ENCODE measurements at regions not wholly inside any gene's neighbourhood (a gene's known extent, or its start where the extent isn't known, plus 50 kb on each side); places are given as distances from the start of the nearest gene placed in this dataset.
A peak's percentile ranks its signal among the peaks of the same experiment; 100 is the strongest.

GRCh38 chr1:194164755-194165154 lies 978.3 kb upstream of the B3GALT2 start:
- H3K79me2 ChIP-seq (ENCODE audit: low read length) = no peaks in the 10 kb centered on the region
- no peaks in the 10 kb centered on the region for H3K36me3 ChIP-seq (ENCODE audit: insufficient read depth, low read length)
- H3K9me2 ChIP-seq (replicated peaks; ENCODE audit: insufficient read depth, low read length) = no peaks in the 10 kb centered on the region
- no peak overlapping the region for H3K4me2 ChIP-seq (ENCODE audit: low read depth, low read length, poor library complexity, severe bottlenecking)
- no peak overlapping the region for H3K27ac ChIP-seq (ENCODE audit: low read length)
- H3K9me3 ChIP-seq (ENCODE audit: low read length) = no peaks in the 10 kb centered on the region
- H3K27me3 ChIP-seq (ENCODE audit: low read length) = no peaks in the 10 kb centered on the region
- no peak for DNase-seq
- no peaks in the 10 kb centered on the region for H3K4me1 ChIP-seq (ENCODE audit: low read length)
- no peak overlapping the region for H2AFZ ChIP-seq (ENCODE audit: low read length)
- no peaks in the 10 kb centered on the region for H4K20me1 ChIP-seq (ENCODE audit: insufficient read depth, low read depth, low read length)
- no peak overlapping the region for H3K9ac ChIP-seq (ENCODE audit: low read length)
- no peak overlapping the region for H3K4me3 ChIP-seq (ENCODE audit: low read length)

- DNase-seq = no peak
- Histone ChIP-seq H3K9ac (ENCODE audit: low read length) (no peak overlapping the region), H4K20me1 (ENCODE audit: insufficient read depth, low read depth, low read length) (no peaks in the 10 kb centered on the region), H3K9me2 (replicated peaks; ENCODE audit: insufficient read depth, low read length) (no peaks in the 10 kb centered on the region), H3K79me2 (ENCODE audit: low read length) (no peaks in the 10 kb centered on the region), H3K27me3 (ENCODE audit: low read length) (no peaks in the 10 kb centered on the region), H3K4me3 (ENCODE audit: low read length) (no peak overlapping the region), H3K27ac (ENCODE audit: low read length) (no peak overlapping the region), H2AFZ (ENCODE audit: low read length) (no peak overlapping the region), H3K9me3 (ENCODE audit: low read length) (no peaks in the 10 kb centered on the region), H3K4me1 (ENCODE audit: low read length) (no peaks in the 10 kb centered on the region), H3K4me2 (ENCODE audit: low read depth, low read length, poor library complexity, severe bottlenecking) (no peak overlapping the region), H3K36me3 (ENCODE audit: insufficient read depth, low read length) (no peaks in the 10 kb centered on the region)
Observed at GRCh38 chr1:194161591-194161990, 975.2 kb upstream of the B3GALT2 start.

- H3K9me2 ChIP-seq (replicated peaks; ENCODE audit: insufficient read depth, low read length) = no peaks in the 10 kb centered on the region
- no peak overlapping the region for H3K9ac ChIP-seq (ENCODE audit: low read length)
- no peak overlapping the region for H3K4me3 ChIP-seq (ENCODE audit: low read length)
- no peaks in the 10 kb centered on the region for H3K9me3 ChIP-seq (ENCODE audit: low read length)
- no peaks in the 10 kb centered on the region for H3K4me1 ChIP-seq (ENCODE audit: low read length)
- no peak overlapping the region for H2AFZ ChIP-seq (ENCODE audit: low read length)
- no peak overlapping the region for H3K27ac ChIP-seq (ENCODE audit: low read length)
- H3K27me3 ChIP-seq (ENCODE audit: low read length) = no peaks in the 10 kb centered on the region
- H3K4me2 ChIP-seq (ENCODE audit: low read depth, low read length, poor library complexity, severe bottlenecking) = no peak overlapping the region
- no peak for DNase-seq
- no peaks in the 10 kb centered on the region for H4K20me1 ChIP-seq (ENCODE audit: insufficient read depth, low read depth, low read length)
- no peaks in the 10 kb centered on the region for H3K79me2 ChIP-seq (ENCODE audit: low read length)
- no peaks in the 10 kb centered on the region for H3K36me3 ChIP-seq (ENCODE audit: insufficient read depth, low read length)
Observed at GRCh38 chr1:194159941-194160340, 973.5 kb upstream of the B3GALT2 start.

GRCh38 chr1:194155962-194156361 lies 969.5 kb upstream of the B3GALT2 start:
- no peaks in the 10 kb centered on the region for H3K36me3 ChIP-seq (ENCODE audit: insufficient read depth, low read length)
- no peak overlapping the region for H3K9ac ChIP-seq (ENCODE audit: low read length)
- no peak overlapping the region for H3K4me3 ChIP-seq (ENCODE audit: low read length)
- H3K27me3 ChIP-seq (ENCODE audit: low read length) = no peaks in the 10 kb centered on the region
- H3K27ac ChIP-seq (ENCODE audit: low read length) = no peak overlapping the region
- H3K4me2 ChIP-seq (ENCODE audit: low read depth, low read length, poor library complexity, severe bottlenecking) = no peak overlapping the region
- no peaks in the 10 kb centered on the region for H4K20me1 ChIP-seq (ENCODE audit: insufficient read depth, low read depth, low read length)
- H3K9me3 ChIP-seq (ENCODE audit: low read length) = no peaks in the 10 kb centered on the region
- no peaks in the 10 kb centered on the region for H3K9me2 ChIP-seq (replicated peaks; ENCODE audit: insufficient read depth, low read length)
- H3K79me2 ChIP-seq (ENCODE audit: low read length) = no peaks in the 10 kb centered on the region
- no peak for DNase-seq
- H3K4me1 ChIP-seq (ENCODE audit: low read length) = peaks cover 1% of the 10 kb centered on the region; the same call in 1 of the 2 replicates
- no peak overlapping the region for H2AFZ ChIP-seq (ENCODE audit: low read length)

- no peaks in the 10 kb centered on the region for H3K36me3 ChIP-seq (ENCODE audit: insufficient read depth, low read length)
- DNase-seq = no peak
- H3K27ac ChIP-seq (ENCODE audit: low read length) = no peak overlapping the region
- no peaks in the 10 kb centered on the region for H3K79me2 ChIP-seq (ENCODE audit: low read length)
- no peaks in the 10 kb centered on the region for H3K27me3 ChIP-seq (ENCODE audit: low read length)
- no peaks in the 10 kb centered on the region for H3K9me2 ChIP-seq (replicated peaks; ENCODE audit: insufficient read depth, low read length)
- no peaks in the 10 kb centered on the region for H4K20me1 ChIP-seq (ENCODE audit: insufficient read depth, low read depth, low read length)
- H3K4me1 ChIP-seq (ENCODE audit: low read length) = peaks cover 4% of the 10 kb centered on the region; the same call in 1 of the 2 replicates
- H3K4me3 ChIP-seq (ENCODE audit: low read length) = no peak overlapping the region; the same call in 1 of the 2 replicates
- H2AFZ ChIP-seq (ENCODE audit: low read length) = no peak overlapping the region
- no peaks in the 10 kb centered on the region for H3K9me3 ChIP-seq (ENCODE audit: low read length)
- H3K9ac ChIP-seq (ENCODE audit: low read length) = no peak overlapping the region
- peak overlapping the region; percentile 23 for H3K4me2 ChIP-seq (ENCODE audit: low read depth, low read length, poor library complexity, severe bottlenecking)
Observed at GRCh38 chr1:194151056-194151455, 964.6 kb upstream of the B3GALT2 start.

- DNase-seq = no peak
- Histone ChIP-seq H3K27ac (ENCODE audit: low read length) (no peak overlapping the region), H3K36me3 (ENCODE audit: insufficient read depth, low read length) (no peaks in the 10 kb centered on the region), H2AFZ (ENCODE audit: low read length) (no peak overlapping the region), H3K79me2 (ENCODE audit: low read length) (no peaks in the 10 kb centered on the region), H4K20me1 (ENCODE audit: insufficient read depth, low read depth, low read length) (no peaks in the 10 kb centered on the region), H3K4me1 (ENCODE audit: low read length) (peaks cover 8% of the 10 kb centered on the region), H3K4me3 (ENCODE audit: low read length) (no peak overlapping the region), H3K9me2 (replicated peaks; ENCODE audit: insufficient read depth, low read length) (no peaks in the 10 kb centered on the region), H3K27me3 (ENCODE audit: low read length) (no peaks in the 10 kb centered on the region), H3K9me3 (ENCODE audit: low read length) (no peaks in the 10 kb centered on the region), H3K9ac (ENCODE audit: low read length) (no peak overlapping the region), H3K4me2 (ENCODE audit: low read depth, low read length, poor library complexity, severe bottlenecking) (no peak overlapping the region)
Observed at GRCh38 chr1:194150242-194150641, 963.8 kb upstream of the B3GALT2 start.

- Histone ChIP-seq H3K4me2 (ENCODE audit: low read depth, low read length, poor library complexity, severe bottlenecking) (no peak overlapping the region), H3K79me2 (ENCODE audit: low read length) (no peaks in the 10 kb centered on the region), H4K20me1 (ENCODE audit: insufficient read depth, low read depth, low read length) (no peaks in the 10 kb centered on the region), H3K4me1 (ENCODE audit: low read length) (no peaks in the 10 kb centered on the region; the same call in 1 of the 2 replicates), H3K27ac (ENCODE audit: low read length) (no peak overlapping the region), H3K9me3 (ENCODE audit: low read length) (no peaks in the 10 kb centered on the region), H3K9me2 (replicated peaks; ENCODE audit: insufficient read depth, low read length) (no peaks in the 10 kb centered on the region), H3K27me3 (ENCODE audit: low read length) (no peaks in the 10 kb centered on the region), H3K9ac (ENCODE audit: low read length) (no peak overlapping the region), H2AFZ (ENCODE audit: low read length) (no peak overlapping the region), H3K36me3 (ENCODE audit: insufficient read depth, low read length) (no peaks in the 10 kb centered on the region), H3K4me3 (ENCODE audit: low read length) (no peak overlapping the region)
- no peak for DNase-seq
Observed at GRCh38 chr1:194133152-194133551, 946.7 kb upstream of the B3GALT2 start.

GRCh38 chr1:194118086-194118485 lies 931.7 kb upstream of the B3GALT2 start:
- no peak overlapping the region for H3K27ac ChIP-seq (ENCODE audit: low read length)
- no peak overlapping the region for H2AFZ ChIP-seq (ENCODE audit: low read length)
- H3K36me3 ChIP-seq (ENCODE audit: insufficient read depth, low read length) = no peaks in the 10 kb centered on the region
- DNase-seq = no peak
- H3K9me3 ChIP-seq (ENCODE audit: low read length) = no peaks in the 10 kb centered on the region
- no peak overlapping the region for H3K4me3 ChIP-seq (ENCODE audit: low read length)
- H3K27me3 ChIP-seq (ENCODE audit: low read length) = no peaks in the 10 kb centered on the region
- H3K4me1 ChIP-seq (ENCODE audit: low read length) = no peaks in the 10 kb centered on the region
- no peaks in the 10 kb centered on the region for H4K20me1 ChIP-seq (ENCODE audit: insufficient read depth, low read depth, low read length)
- no peaks in the 10 kb centered on the region for H3K79me2 ChIP-seq (ENCODE audit: low read length)
- H3K9me2 ChIP-seq (replicated peaks; ENCODE audit: insufficient read depth, low read length) = no peaks in the 10 kb centered on the region
- H3K9ac ChIP-seq (ENCODE audit: low read length) = no peak overlapping the region
- H3K4me2 ChIP-seq (ENCODE audit: low read depth, low read length, poor library complexity, severe bottlenecking) = no peak overlapping the region

- peak; percentile 42 for DNase-seq
- no peak overlapping the region for H2AFZ ChIP-seq (ENCODE audit: low read length)
- no peaks in the 10 kb centered on the region for H3K27me3 ChIP-seq (ENCODE audit: low read length)
- H4K20me1 ChIP-seq (ENCODE audit: insufficient read depth, low read depth, low read length) = no peaks in the 10 kb centered on the region
- H3K36me3 ChIP-seq (ENCODE audit: insufficient read depth, low read length) = no peaks in the 10 kb centered on the region
- H3K4me3 ChIP-seq (ENCODE audit: low read length) = no peak overlapping the region
- no peak overlapping the region for H3K9ac ChIP-seq (ENCODE audit: low read length)
- H3K79me2 ChIP-seq (ENCODE audit: low read length) = no peaks in the 10 kb centered on the region
- no peaks in the 10 kb centered on the region for H3K9me3 ChIP-seq (ENCODE audit: low read length)
- no peak overlapping the region for H3K27ac ChIP-seq (ENCODE audit: low read length)
- no peaks in the 10 kb centered on the region for H3K4me1 ChIP-seq (ENCODE audit: low read length)
- no peaks in the 10 kb centered on the region for H3K9me2 ChIP-seq (replicated peaks; ENCODE audit: insufficient read depth, low read length)
- H3K4me2 ChIP-seq (ENCODE audit: low read depth, low read length, poor library complexity, severe bottlenecking) = no peak overlapping the region
Observed at GRCh38 chr1:194117582-194117981, 931.2 kb upstream of the B3GALT2 start.

Data from Karpas-422 (cell line).